ENCODE measurements at regions not wholly inside any gene's neighbourhood (a gene's known extent, or its start where the extent isn't known, plus 50 kb on each side); places are given as distances from the start of the nearest gene placed in this dataset.
A peak's percentile ranks its signal among the peaks of the same experiment; 100 is the strongest.

DNA sequence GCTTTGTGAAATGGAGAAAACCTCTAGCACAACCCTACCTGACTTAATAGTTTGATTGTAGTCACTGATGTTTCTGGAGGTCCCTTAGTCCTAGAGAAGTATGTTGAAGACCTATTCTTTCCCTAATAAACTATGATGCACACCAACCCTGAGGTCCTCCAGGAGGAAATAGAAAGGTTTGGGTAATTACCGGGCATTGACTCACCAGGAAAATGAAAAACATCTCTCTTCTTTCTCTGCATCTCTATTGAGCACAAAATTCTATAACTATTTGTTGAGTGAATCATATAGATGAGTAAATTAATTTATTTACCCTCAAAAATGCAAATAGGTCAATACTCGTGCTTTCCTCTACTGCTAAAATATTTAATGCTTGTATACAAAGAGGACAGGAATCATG is 582.4 kb upstream of the FAM241A start:
- H3K27ac ChIP-seq: no peak overlapping the region
- no peak for TF ChIP-seq ZFX (IDR thresholded peaks at IDR 0.05; ENCODE audit: borderline replicate concordance)
- no peak for TF ChIP-seq CTCF (IDR thresholded peaks at IDR 0.05)

- no peak overlapping the region for H3K27ac ChIP-seq
- TF ChIP-seq CTCF (IDR thresholded peaks at IDR 0.05) (no peak), ZFX (IDR thresholded peaks at IDR 0.05; ENCODE audit: borderline replicate concordance) (no peak)
Measured at GRCh38 chr4:111572470-111572869, 572.8 kb upstream of the FAM241A start.

DNA sequence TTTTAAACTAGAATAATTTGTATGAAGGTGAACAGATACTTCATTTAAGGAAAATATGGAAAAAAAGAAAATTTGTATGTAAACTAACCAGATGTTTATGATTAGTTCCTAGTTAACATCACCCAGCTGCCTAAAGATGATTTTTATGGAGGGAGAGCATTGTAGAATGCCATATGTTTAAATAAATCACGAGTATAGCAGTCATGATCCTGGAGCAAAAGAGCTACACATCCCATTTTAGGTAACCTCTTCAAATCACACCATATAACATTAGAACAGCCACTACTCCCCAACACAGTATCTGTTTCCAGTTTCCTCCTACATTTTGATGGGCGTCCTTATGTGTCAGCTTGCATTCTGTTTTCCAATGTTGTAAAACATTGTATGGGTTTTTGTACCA is 571.9 kb upstream of the FAM241A start:
- no peak overlapping the region for H3K27ac ChIP-seq
- no peak for TF ChIP-seq CTCF (IDR thresholded peaks at IDR 0.05)
- no peak for TF ChIP-seq ZFX (IDR thresholded peaks at IDR 0.05; ENCODE audit: borderline replicate concordance)

GRCh38 chr4:111579767-111580166 is 565.5 kb upstream of the FAM241A start:
- TF ChIP-seq CTCF (IDR thresholded peaks at IDR 0.05) (no peak), ZFX (IDR thresholded peaks at IDR 0.05; ENCODE audit: borderline replicate concordance) (no peak)
- no peak overlapping the region for H3K27ac ChIP-seq

- TF ChIP-seq CTCF (IDR thresholded peaks at IDR 0.05): no peak
- TF ChIP-seq ZFX (IDR thresholded peaks at IDR 0.05; ENCODE audit: borderline replicate concordance): no peak
- no peak overlapping the region for H3K27ac ChIP-seq
Measured at GRCh38 chr4:111595456-111595855, 549.8 kb upstream of the FAM241A start.

GRCh38 chr4:111596491-111596890 is 548.8 kb upstream of the FAM241A start:
- H3K27ac ChIP-seq: no peak overlapping the region
- TF ChIP-seq ZFX (IDR thresholded peaks at IDR 0.05; ENCODE audit: borderline replicate concordance) (no peak), CTCF (IDR thresholded peaks at IDR 0.05) (no peak)

DNA sequence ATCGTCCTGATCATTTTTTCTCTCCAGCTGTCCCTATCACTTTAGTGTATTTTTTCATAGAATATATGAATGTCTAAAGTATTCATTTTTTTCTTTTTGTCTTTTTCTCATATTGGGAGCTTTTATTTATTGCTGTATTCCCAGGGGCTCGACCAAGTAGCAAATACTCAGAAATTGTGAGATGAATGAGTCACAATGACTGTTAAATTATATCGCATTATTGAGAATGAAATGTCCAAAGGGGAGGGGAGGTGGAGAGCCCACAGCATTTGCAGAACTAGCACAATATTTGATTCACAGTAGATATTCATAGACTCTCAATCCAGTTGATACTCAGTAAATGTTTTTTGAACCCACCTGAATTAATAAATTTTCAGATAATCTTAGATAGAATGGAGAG is 543.6 kb upstream of the FAM241A start:
- H3K27ac ChIP-seq: no peak overlapping the region
- no peak for TF ChIP-seq ZFX (IDR thresholded peaks at IDR 0.05; ENCODE audit: borderline replicate concordance)

DNA sequence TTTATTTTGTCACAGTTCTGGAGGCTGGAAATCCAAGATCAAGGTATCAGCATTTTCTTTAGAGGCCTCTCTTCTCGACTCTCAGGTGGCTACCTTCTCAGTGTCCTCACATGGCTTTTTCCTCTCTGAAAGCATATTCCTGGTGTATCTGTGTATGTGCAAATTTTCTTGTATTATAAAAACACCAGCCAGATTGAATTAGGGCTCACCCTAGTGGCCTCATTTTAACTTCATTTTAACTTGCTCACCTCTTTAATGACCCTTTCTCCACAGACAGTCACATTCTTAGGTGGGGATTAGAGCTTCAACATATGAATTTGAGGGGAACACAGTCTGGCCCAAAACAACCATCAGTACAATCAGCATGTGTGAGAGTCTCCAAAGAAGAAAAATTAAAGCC is 542.4 kb upstream of the FAM241A start:
- no peak for TF ChIP-seq ZFX (IDR thresholded peaks at IDR 0.05; ENCODE audit: borderline replicate concordance)
- peak; percentile 37; the same call in 1 of the 2 replicates for TF ChIP-seq CTCF (IDR thresholded peaks at IDR 0.05)
- H3K27ac ChIP-seq: no peak overlapping the region
